ENCODE measurements at regions not wholly inside any gene's neighbourhood (a gene's known extent, or its start where the extent isn't known, plus 50 kb on each side); places are given as distances from the start of the nearest gene placed in this dataset.

DNA sequence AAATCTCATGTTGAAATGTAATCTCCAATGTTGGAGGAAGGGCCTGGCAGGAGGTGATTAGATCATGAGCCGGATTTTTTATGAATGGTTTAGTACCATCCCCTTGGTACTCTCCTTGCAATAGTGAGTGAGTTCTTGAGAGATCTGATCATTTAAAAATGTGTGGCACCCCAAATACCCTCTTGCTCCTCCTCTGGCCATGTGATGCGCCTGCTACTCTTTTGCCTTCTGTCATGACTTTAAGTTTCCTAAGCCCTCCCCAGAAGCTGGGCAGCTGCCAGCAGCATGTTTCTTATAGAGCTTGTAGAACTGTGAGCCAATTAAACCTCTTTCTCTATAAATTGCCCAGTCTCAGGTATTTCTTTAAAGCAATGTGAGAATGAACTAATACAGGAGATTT, 72.6 kb upstream of the FIGN start:
- no peak for DNase-seq

DNA sequence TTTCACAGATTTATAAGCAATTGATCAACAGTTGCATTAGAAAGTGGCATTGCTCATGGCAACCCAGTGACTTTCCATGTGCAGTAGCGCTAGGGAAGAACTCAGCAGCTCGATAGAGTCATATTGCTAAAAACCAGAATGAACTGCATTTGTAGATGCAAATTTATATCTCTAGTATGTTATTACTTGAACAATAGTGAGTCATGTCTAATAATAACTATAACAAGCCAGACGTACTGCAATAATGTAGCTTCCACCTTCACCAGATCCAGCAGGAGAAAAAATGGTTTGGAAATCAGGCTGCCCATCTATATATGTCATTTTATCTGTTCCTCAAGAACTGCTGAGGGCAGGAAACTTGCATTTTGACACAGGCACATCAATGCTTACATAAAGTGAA, 66.5 kb upstream of the FIGN start:
- DNase-seq: no peak

DNA sequence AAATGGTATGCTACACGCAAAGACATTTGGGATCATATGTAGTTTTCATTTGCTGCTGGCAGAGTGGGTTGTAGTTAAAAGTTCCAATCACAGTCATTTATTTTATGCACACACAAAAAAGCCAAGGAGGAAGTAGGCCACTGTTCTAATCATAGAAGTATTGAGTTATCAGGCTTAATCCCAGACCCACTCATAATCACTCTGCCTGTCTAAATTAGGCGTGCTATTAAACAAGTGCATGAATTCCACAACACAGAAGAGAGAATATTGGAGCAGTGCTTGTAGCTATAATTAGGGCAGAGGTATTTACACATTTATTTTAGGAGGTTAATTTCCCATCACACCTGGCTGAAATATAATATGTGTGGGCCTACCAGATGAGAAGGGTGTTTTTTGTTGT, 65.7 kb upstream of the FIGN start:
- DNase-seq: no peak

DNA sequence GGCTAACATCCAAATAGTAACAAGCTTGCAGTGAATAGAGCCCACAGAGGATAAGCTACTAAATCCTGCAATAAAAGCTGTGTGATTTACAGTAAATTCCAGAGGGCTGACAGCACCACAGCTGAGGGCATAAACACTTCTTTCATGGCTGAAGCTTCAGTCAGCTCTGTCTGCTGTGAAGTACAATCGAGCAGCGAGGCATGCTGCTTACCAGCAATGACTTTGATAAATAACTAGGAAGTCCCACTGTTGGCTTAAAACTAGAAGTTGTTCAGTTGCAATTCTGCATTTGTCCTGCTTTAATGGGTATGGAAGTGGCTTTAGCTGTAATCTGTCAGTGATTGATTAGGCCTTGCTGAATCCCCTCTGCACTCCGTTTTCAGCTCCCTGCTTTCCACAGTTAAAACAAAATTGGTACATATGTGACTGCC, 65.2 kb upstream of the FIGN start:
- DNase-seq: no peak

DNA sequence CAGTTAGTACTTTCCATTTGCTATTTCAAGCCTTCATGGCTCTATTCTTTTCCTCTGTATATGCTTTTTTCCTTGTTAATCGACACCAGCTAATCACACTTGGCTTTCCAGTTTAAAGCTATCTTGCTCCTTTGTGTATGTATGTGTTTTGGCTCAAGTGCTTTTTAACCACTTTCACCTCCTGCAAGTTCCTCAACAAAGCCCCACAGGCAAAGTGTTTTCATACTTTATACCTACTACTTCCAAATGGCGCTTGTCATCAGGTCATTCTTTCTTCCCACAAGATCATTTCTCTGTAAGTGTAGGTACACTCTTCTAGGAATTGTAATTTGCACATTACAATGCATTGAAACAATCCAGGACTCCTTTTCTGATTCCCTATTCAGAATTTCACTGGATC, 64.0 kb upstream of the FIGN start:
- no peak for DNase-seq

- DNase-seq: no peak
Observed at GRCh38 chr2:163794635-163795034, 58.8 kb upstream of the FIGN start.

Measured in activated CD4-positive, alpha-beta T cell treated with anti-CD3 and anti-CD28 coated beads, Interleukin-2, Interleukin-6, amounts not matched to agents 100 ng/mL and 50 ng/mL, durations not matched to agents 16 hours and 8 hours (primary cell).